Activated naive CD4-positive, alpha-beta T cell treated with Interleukin-2 at 50 U/mL for 16 hours (primary cell): ENCODE measurements at regions not wholly inside any gene's neighbourhood (a gene's known extent, or its start where the extent isn't known, plus 50 kb on each side); places are given as distances from the start of the nearest gene placed in this dataset.
"Not testable (repeated sequence)": the region's sequence is repeated elsewhere in the genome, so short reads cannot be mapped to it uniquely, and the experiment has no call there.

Experiments
- DNase-seq: peaks from one replicate; pipeline ENCODE4 v3.0.0-alpha.2; 2020

- DNase-seq, result no peak
These were observed 762.8 kb upstream of the NUDT12 start for GRCh38 chr5:104325356-104325755.

DNA sequence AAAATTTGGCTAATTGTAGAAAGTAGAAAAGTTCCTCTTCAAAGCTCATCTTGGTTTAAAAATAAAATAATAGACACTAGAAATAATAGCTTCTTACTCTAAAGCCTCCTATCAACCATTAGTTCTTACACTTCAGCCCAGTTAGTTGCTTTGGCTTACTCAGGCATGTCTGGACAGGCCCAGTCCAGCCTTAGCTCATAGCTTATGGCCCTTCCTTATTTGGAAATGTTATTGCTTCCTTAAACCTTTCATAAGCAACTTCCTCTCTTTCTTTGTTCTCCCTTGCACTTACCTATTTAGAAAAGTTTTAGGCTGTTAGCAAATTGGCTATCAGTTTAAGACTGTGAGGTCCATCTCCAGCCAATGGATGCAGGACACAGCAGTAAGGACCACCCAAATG, 754.1 kb upstream of the NUDT12 start:
- DNase-seq, result not testable (repeated sequence)

- DNase-seq, result no peak
These were observed 749.9 kb upstream of the NUDT12 start for GRCh38 chr5:104312481-104312880.

DNA sequence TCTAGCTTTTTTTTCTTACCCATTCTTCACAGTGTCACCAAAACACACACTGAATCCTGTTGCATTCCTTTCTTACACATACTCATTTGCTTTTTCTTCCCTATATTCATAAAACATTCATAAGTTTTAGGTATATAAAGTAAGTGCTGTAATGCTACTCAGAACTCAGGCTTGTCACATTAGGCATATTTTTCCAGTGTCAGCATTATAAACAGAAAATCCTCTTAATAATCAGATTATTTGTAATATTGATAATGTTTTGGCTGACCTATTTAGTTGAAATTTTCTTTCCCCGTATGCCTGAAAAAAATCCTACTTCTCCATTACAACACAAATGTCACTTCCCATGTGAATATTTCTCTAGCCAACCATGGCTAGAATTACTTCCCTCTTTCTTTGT, 743.0 kb upstream of the NUDT12 start:
- DNase-seq, result no peak

DNA sequence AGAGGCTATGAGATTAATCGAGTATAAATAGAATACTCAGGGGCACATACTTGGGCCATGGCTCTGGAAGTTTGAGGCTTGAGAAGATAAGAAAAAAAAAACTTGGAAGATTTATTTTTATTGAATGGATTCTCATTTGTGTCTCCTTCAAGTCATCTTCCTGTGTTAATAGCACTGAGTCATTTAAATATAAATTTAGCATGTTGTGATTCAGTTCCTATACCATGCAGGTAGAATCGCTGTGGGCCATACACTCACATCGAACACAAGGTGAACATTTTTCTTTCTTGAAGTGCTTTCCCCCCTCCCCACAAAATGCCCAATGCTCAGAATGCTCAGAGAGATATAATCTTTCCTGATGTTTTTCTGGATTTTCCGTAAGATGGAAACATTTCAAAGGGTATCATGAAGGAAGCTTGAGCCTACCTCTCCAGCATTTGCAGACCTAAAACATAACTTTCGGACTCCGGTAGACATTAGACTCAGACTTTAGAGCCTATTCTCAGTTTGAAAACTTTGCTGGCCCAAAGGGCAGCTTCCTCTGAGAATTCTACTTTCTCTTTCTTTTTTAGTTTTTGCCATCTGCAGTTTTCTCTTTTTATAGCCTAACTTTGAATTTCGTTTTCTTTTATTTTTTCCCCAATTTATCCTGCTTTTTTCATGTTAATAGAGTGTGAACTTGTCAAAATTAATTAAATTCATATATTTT, 737.6 kb upstream of the NUDT12 start:
- DNase-seq, result no peak

DNA sequence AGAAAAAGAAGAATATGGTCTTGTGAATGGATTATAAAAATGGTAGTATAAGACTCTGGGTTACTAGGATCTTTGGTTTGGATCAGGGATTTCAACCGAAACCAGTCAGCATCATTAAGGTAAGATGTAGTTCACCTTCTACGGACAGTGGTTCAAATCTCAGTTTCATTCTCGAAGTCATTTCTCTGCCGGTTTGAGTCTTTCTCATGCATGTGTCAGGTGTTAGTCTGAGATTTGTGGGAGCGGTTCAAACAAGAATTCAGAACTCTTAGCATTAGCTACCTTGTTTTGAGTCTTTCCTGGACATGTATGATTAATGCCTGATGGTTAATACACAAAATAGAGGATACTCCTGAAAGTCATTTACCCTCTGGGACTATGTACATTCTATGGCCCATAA, 735.9 kb upstream of the NUDT12 start:
- DNase-seq, result no peak

DNA sequence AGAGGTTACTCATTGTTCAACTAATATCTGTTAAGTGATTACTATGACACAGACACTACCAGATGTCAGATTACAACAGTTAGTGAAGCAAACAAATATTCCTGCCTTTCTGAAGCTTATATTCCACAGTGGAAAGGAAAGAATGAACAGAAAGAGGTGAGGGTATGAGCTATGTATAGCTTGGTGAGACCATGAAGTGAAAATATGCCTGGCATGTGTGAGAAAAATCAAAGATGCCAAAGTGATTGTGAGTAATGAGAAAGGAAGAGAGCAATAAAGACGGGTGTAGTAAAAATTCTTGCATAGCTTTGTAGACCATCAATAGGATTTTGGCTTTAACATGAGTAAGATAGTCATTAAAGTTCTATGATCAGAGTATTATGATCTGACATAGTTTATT, 734.5 kb upstream of the NUDT12 start:
- DNase-seq, result no peak

DNA sequence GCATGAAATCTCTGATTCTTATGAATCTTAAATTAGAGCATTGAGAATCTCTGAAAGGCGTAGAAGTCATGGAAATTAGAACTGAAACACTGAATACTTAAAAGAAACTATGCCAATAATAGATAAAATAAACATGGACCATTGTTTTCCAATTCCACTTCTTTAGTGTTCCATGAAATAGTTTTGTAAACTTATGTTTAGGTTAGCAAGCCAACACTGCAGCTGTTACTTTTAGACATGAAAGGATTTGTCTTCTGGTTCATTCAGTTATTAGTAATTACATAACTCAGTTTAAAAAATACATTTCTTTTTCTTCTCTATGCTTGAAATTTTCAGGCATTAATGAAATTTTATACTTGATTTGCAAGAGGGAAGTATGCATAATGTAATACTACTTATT, 733.4 kb upstream of the NUDT12 start:
- no peak for DNase-seq

DNA sequence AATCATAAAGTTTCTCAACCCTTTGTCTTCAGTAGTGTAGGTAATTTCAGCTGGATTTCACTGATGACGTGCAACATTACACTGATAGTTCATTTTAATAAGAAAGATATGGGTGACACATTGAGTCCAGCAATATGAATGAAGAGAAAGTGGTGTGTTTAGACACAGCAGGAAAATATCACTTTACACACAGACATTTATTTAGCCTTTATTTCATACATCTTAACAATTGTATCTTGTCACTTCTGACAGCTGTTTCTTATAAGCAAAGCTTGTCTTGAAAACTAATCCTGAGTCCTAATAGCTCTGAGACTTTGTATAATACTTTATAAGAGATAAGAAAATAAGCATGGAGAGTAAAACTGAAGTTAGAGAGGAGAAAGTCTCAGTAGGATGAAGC, 720.5 kb upstream of the NUDT12 start:
- no peak for DNase-seq

GRCh38 chr5:104273725-104274124, 711.1 kb upstream of the NUDT12 start:
- DNase-seq, result no peak

DNA sequence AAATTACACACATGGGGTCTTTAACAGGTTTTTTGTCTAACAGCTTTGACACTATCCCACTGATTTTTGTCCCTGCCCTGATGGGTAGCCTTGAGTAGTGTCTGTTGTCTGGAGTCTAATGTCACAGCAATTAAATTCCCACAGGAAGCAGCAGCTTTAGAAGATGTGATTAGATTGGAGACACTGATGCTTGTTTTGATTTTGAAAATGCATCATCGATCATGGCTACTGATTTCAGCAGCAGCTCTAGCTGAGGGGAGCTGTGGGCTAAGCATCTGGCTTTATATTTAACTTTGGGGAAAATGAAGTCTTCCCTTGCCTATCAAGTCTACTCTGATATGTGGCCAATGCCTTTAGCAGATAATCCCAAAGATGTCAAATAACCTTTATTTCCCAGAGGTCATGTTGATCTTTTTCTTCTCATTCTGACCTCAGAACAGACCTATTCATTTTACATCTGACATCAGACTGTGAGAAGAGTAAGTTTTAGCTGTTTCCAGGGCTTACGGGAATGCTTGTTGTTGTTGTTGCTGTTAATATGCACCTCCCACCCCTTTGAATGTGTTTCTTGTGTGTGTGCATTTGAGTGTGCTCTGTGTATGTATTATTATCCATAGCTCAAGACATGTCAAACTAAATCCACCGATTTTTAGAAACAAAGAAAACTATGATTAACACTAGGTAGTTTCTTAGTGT, 704.9 kb upstream of the NUDT12 start:
- no peak for DNase-seq

- DNase-seq, result no peak
These were observed 703.6 kb upstream of the NUDT12 start for GRCh38 chr5:104266161-104266560.

DNA sequence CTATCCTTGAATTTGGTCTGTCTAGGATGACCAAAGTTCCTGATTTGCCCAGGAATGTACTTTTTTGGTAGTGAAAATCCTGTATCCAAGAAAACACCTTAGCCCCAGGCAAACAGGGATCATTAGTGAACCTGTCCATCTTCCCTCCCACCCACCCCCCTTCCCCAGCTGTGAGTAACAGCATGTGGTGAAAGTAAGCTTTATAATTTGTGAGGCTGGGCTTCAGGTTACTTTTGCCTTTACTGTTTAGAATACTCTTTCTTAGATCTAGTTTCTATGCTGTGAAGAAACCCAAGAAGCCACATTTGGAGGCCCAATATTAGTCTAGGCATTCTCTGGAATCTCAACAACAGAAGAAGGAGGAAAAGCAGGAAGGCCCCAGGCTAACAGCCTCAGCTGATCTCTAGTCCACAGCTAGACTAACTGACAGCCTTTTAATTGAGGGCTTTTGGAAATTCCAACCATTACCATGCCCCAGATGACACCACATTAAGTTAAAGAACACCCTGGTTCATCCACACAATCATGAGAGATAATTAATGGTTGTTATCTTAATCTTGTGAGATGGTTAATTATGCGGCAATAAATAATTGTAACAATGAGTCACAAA, 703.0 kb upstream of the NUDT12 start:
- DNase-seq, result no peak

DNA sequence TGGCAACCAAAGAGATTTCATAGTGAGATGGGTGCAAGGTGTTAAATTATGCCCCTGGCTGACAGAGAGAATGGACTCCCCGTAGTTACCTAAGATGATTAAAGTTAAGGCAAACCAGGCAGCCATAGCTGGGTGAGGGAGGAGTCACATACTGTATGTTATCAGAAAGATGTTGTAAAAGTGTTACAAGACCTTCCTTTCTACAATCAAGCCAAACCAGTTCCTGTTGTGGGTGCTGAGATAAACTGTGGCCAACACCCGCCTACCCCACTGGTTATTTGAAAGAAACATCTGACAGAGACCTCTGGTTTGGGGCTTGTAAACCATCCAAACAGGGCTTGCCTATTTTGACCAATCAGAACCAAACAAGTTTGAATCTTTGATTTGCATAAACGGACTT, 684.7 kb upstream of the NUDT12 start:
- DNase-seq, result no peak

DNA sequence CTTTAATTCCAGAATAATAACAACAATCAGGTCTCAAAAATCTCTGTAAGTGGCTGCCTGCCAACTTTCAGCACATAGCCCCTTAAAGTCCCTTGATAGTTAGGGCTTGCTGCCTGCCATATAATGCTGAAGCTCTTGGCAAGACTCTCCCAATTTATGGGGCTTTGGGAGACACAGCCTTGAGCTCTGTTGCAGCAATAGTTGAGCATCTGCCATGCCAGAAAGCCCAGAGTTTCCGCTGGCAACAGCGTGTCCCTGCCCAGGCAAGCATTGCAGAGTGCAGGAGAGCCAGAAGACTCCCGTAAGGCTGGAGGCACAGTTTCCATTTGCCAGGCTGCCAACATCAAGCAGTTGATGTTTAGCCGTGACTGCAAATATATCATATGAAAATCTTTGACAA, 678.5 kb upstream of the NUDT12 start:
- DNase-seq, result no peak

DNA sequence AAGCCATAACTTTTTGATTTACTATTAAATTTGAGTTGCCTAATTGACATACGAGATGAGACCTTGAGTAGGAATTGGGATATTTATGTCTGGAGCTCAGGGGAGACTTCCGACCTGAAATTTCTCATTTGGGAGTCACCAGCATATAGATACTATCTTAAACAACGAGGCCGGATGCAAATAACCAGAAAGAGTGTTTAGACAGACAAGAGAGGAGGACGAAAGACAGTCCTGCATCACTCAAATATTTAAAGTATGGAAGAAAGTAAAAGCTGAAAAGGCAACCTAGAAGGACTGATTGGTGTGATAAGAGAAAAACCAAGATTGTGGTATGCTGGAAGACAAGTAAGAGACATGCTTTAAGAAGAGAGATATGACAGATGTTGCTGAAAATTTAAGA, 675.0 kb upstream of the NUDT12 start:
- no peak for DNase-seq

DNA sequence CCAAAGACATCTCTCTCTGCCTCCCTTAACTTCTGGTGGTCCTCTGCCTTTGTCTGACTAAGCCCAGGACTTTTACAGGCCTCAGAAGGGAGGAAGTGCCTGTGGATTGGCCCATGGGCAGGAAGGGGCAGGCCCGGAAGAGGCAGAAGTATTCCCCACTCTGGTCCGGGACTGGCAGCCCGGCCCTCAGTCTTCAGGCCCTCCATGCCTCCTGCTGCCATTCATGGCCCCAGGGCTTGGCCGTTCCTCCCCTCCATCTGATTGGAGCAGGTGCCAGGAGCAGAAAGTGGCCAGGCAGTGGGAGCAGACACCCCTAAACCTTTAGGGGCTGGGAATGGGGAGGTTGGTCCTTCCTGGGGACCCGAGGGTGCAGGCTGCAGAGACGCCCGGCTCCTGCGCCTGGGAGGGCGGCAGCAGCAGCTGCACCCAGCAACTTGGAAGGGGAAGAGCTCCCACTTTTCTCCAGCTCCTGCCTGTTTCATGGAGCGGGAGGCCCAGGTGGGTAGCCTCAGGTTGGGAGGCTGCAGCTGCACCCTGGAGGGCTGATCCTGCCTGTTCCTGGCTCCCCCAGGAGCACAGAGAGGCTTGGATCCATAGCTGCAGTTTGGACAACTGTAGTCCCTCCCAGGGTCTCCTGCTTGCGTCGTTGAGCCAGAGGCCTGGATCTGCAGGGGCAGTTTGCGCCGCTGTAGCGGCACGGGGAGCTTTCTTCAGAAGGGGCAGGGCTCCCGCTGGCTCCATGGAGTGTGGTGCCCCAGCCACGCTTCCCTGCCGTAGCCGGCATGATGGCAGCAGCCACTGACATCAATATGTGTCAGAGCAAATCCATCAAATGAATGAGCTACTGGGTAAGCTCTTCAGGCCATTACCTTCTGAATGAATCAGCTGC, 661.5 kb upstream of the NUDT12 start:
- no peak for DNase-seq

DNA sequence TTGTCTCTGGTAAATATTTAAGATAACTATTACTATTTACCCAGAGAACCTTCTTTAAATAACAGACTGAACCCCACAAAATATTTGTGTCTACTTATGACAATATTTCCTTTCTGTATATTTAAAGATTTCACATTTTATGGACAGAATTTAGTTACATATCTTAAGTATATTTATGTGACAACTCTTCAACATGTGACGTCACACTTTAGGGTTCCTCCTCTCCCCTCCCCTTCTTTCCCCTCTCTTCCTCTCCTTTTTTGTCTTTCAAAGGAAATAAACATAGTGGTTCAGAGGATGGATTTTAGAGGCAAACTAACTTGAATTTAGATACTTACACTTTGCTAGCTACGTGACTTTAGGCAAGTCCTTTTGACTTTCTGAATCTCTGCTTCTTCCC, 655.6 kb upstream of the NUDT12 start:
- no peak for DNase-seq

DNA sequence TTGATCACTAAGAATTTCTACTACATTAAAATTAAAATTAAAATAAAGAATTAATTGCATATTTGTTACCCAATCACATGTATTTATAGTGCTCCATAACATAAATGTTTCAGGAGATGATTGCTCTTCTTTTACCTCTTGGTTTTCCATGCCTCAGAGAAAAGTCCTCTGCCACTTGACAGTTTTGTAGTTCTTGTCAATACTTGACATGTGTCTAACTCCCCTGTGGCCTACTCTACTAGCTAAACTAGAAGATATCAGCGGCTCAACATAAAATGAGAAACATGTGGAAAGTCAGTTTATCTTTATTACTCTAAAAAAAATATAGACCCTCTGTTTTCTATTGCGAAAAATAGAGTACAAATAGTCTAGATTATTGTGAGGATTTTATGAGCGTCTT, 650.6 kb upstream of the NUDT12 start:
- DNase-seq, result no peak

DNA sequence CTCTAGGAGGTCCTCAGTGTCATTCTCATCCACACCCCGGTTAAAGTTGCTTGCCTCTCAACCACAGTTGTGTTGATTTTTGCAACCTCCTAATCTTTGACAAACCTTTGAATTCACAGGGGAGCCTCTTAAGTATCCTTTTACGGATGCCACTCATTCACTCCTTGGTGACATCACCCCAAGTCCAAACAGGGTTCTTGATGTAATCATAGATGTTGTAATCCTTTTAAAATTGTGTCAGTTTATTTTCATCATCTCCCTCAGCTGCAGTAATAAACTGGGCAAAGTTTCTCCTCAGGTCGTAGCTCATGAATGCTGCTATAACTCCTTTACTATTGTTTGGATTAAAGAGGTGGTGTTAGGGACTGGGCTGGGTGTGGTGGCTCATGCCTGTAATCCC, 637.2 kb upstream of the NUDT12 start:
- DNase-seq, result no peak

DNA sequence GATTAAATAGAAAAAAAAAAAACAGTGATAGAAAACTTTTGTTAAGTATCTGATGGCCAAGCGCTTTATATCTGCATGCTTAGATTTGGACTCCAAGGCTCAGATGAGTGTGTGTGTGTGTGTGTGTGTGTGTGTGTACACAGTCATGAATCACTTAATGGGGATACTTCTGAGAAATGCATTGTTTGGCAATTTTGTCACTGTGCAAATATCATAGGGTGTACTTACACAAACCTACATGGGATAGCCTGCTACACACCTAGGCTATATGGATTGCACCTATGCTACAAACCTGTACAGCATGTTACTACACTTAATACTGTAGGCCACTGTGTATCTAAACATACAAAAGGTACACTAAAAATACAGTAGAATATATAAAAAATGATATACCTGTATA, 635.6 kb upstream of the NUDT12 start:
- DNase-seq, result no peak

GRCh38 chr5:104189909-104190308, 627.3 kb upstream of the NUDT12 start:
- DNase-seq, result no peak

- no peak for DNase-seq
These were observed 626.4 kb upstream of the NUDT12 start for GRCh38 chr5:104189031-104189430.

- no peak for DNase-seq
These were observed 625.1 kb upstream of the NUDT12 start for GRCh38 chr5:104187656-104188055.
